Stimulated activated CD8-positive, alpha-beta memory T cell treated with anti-CD3 and anti-CD28 coated beads, Interleukin-15, amount 100 ng/mL, for 48 hours (primary cell): ENCODE measurements at regions not wholly inside any gene's neighbourhood (a gene's known extent, or its start where the extent isn't known, plus 50 kb on each side); places are given as distances from the start of the nearest gene placed in this dataset.

ENCODE experiments used
- DNase-seq, 2 donors: peaks; one replicate each; pipeline ENCODE4 v3.0.0-alpha.2; 2020; ENCODE audit warnings: low read depth in 2 of 2

DNA sequence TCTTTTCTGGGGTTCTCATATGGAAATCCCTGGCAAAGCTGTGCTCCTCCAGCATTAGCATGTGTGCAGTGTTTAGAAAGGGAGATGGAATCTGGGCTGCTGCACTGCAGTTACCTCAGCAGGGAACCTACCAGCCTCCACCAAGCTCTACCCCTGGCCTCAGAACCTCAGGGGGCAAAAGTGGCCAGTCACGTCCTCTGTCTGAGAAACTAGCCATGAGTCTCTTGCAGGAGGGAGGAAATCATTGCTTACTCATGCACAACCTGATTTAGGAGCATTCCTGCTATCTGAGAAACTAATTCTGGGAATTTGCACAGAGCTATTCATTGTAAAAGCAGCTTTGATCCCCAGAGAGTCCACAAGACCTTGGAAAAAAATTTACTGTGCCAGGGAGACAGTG, 80.6 kb upstream of the IPO9 start:
- no peak for DNase-seq

DNA sequence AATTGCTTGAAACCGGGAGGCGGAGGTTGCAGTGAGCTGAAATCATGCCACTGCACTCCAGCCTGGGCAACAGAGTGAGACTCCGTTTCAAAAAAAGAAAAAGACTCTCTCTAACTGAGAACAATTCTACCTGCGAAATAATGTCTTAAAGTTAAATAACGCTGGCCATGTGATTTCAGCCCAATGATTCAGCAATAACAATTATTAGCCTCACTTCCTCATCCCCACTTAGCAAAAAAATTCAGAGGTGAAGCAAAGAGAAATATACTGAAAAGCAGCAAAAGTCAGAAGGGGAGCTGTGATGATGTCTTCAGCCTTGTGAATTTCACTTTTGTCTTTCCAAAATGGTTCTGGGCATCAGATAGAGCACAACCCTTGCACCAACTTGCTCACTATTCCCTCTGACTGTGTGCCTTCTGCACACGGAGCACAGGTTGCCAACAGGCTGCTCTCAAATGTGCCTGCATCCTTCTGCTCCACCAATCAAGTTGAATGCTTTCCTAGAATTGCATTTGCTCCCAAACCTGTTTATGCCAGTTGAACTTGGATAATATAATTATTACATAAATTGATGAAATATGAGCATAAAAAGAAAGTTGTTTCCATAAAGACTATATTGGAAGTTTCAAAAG, 79.8 kb upstream of the IPO9 start:
- no peak for DNase-seq

- DNase-seq: no peak
These were observed 78.8 kb upstream of the IPO9 start for GRCh38 chr1:201750120-201750519.

DNA sequence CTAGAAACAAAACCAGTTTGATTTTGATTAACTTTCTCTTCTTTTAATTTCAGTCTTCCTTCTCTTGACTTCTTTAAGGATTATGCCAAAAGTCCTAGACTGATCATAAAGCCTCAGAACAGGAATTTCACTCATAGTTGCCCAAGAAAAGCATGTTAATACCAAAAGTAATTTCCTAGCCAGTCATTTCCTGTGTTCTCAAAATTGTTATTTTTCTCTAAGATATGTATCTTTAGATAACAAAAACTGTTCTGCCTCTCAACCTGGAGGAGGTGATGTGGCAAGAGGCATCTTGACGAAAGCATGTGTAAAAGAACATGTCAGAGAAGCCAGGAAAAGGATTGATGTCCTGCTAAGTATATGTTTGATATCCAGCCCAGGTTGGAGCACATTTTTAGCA, 78.0 kb upstream of the IPO9 start:
- DNase-seq: no peak

GRCh38 chr1:201751872-201752271, 77.1 kb upstream of the IPO9 start:
- DNase-seq: no peak

DNA sequence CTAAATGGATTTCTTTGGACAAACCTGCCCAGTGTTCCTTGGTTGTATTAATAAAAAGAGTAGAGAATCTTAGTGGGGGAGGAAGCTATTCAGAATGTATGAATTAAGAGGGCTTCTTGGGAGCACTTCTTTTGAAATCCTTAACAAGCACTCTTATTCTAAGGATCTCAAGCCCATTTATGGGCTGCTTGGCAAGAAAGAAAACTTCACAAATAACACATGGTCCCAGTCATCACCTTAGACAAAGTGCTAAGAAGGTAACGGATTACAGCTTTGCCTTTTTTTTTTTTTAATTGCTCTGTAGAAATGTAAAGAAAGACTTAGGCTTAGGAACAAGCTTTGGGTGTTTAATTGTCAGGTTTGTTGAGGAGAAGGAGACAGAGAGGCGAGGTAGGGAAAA, 76.6 kb upstream of the IPO9 start:
- DNase-seq: no peak

GRCh38 chr1:201753492-201753891, 75.5 kb upstream of the IPO9 start:
- no peak for DNase-seq

- DNase-seq: no peak
These were observed 74.6 kb upstream of the IPO9 start for GRCh38 chr1:201754353-201754752.

- DNase-seq: no peak
These were observed 73.8 kb upstream of the IPO9 start for GRCh38 chr1:201755200-201755599.

- DNase-seq: no peak
These were observed 72.6 kb upstream of the IPO9 start for GRCh38 chr1:201756406-201756805.

- DNase-seq: no peak
These were observed 70.4 kb upstream of the IPO9 start for GRCh38 chr1:201758499-201759050.

GRCh38 chr1:201759194-201759815, 69.7 kb upstream of the IPO9 start:
- DNase-seq: no peak

DNA sequence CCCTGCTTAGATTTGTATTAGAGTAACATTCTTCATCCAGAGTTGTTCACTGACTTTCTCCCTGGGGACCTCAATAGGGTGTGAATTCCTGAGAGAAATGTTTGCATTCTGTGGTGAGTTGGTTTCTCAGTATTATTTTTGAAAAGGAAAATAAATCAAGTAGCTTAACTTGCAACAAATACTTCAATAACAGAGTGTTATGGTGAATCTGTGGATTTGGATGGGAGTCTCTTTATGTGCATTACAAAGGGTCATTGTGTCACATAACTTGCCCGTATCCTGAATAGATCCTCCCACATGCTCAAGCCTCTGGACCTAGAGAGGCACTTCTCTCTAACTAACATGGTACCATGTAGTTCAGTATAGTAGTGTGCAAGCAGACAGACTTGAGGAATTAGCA, 68.4 kb upstream of the IPO9 start:
- DNase-seq: no peak

GRCh38 chr1:201761178-201761577, 67.8 kb upstream of the IPO9 start:
- DNase-seq: no peak

GRCh38 chr1:201761871-201762270, 67.1 kb upstream of the IPO9 start:
- no peak for DNase-seq

DNA sequence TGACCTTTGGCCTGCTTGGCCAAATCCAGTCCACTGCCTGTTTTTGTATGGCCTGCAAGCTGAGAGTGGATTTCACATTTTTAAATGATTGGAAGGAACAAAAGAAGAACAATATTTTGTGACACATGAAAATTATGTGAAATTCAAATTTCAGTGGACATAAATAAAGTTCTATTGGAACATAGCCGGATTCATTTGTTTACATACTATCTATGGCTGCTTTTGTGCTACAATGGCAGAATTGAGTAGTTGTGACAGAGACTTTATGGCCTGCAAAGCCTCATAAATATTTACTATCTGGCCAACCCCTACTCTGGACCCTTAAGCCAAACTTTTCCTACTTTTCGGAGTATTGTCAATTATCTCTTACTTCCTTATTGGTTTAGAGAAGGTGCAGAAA, 66.6 kb upstream of the IPO9 start:
- DNase-seq: no peak

- DNase-seq: no peak
These were observed 65.4 kb upstream of the IPO9 start for GRCh38 chr1:201763455-201764140.

GRCh38 chr1:201764166-201764565, 64.8 kb upstream of the IPO9 start:
- DNase-seq: no peak

GRCh38 chr1:201764579-201764978, 64.4 kb upstream of the IPO9 start:
- DNase-seq: no peak

DNA sequence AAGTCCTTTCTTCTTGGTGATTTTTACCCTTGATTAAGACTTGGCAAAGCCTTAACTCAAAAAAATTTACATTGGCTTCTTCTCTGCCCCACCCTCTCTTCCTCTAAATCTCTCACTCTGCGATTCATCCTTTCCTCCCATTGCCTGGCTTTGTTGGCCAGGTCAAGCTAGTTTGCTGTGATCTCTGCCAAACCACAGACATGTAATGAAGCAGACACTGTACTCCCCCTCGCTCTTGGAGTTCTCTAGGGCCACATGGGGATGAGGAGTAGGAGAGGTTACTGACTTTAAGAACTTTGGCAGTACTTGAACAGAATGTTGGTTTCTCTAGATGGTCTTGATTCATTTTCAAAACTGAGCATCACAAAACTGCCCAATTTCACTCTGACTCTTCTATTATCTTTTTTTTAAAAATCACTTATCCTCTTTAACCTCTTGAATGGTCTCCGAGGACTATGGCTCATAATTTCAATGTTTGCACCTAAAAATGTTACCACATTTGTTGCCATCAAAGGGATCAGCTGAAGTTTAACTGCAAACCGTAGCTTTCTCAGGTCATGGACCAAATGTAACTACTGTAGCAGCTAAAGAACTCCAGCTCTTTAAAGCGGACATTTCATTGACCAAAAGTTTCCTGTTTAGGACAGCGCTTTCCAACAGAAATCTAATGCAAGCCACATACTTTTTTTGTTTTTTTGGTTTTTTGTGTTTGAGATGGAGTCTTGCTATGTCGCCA, 62.7 kb upstream of the IPO9 start:
- DNase-seq: no peak

DNA sequence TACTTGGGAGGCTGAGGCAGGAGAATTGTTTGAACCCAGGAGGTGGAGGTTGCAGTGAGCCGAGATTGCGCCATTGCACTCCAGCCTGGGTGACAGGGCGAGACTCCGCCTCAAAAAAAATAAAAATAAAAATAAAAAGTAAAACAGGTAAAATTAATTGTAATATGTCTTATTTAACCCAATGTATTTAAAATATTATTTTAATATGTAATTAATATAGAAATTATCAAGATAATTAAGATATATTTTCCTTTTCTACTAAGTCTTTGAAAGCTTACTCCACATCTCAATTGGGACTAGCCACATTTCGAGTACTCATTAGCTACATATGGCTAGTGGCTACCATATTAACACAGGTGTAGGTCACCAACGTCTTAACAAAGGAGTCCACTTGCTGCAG, 61.6 kb upstream of the IPO9 start:
- no peak for DNase-seq

GRCh38 chr1:201769072-201769471, 59.9 kb upstream of the IPO9 start:
- DNase-seq: no peak
